ENCODE measurements at regions not wholly inside any gene's neighbourhood (a gene's known extent, or its start where the extent isn't known, plus 50 kb on each side); places are given as distances from the start of the nearest gene placed in this dataset.

DNA sequence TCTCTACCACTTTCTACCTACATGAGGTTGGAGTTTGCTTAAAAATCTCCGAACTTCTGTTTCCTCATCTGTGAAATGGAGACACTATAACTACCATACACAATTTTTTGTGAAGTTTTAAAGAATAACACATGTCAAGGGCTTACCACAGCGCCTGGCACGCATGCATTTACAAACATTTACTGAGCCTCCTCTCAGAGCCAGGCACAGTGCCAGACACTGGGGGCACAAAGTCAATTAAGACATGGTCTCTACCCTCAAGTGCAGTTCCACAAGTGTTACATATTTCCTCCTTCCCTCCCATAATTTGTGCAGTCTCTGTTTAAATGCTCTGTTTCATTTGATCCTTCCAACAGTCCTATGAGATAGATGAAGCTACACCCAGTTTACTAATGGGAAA is 356.4 kb upstream of the ESRRG start:
- no peaks in the 10 kb centered on the region for H3K36me3 ChIP-seq (ENCODE audit: control insufficient read depth in 4 of 4, insufficient read depth in 3 of 4, low read depth in 1 of 4, low read length in 3 of 4)
- H3K27ac ChIP-seq (ENCODE audit: low read depth in 1 of 2, low read length in 2 of 2): no peak overlapping the region
- H3K4me3 ChIP-seq (ENCODE audit: low read depth in 1 of 3, low read length in 3 of 3): no peak overlapping the region
- TF ChIP-seq TAF1 (conservative IDR thresholded peaks at IDR 0.05) (no peak), NR2F2 (IDR thresholded peaks at IDR 0.05) (no peak), RXRA (IDR thresholded peaks at IDR 0.05) (no peak), FOXA1 (IDR thresholded peaks at IDR 0.05) (no peak), EGR1 (IDR thresholded peaks at IDR 0.05; ENCODE audit: low read depth in 2 of 2) (no peak), SP1 (IDR thresholded peaks at IDR 0.05) (no peak)
- H3K9ac ChIP-seq (ENCODE audit: low read depth in 1 of 2, low read length in 2 of 2): no peak overlapping the region
- DNase-seq (ENCODE audit: low spot score): no peak
- 84% methylated on average over 3 of the region's 3 CpGs for WGBS
- no peaks in the 10 kb centered on the region for H3K4me1 ChIP-seq (ENCODE audit: control insufficient read depth in 4 of 4, insufficient read depth in 4 of 4, low read length in 3 of 4)
- no peaks in the 10 kb centered on the region for H3K27me3 ChIP-seq (ENCODE audit: control insufficient read depth in 4 of 4, insufficient read depth in 4 of 4, low read length in 3 of 4)
- H3K9me3 ChIP-seq (ENCODE audit: control insufficient read depth in 4 of 4, low read length in 3 of 4): no peaks in the 10 kb centered on the region

DNA sequence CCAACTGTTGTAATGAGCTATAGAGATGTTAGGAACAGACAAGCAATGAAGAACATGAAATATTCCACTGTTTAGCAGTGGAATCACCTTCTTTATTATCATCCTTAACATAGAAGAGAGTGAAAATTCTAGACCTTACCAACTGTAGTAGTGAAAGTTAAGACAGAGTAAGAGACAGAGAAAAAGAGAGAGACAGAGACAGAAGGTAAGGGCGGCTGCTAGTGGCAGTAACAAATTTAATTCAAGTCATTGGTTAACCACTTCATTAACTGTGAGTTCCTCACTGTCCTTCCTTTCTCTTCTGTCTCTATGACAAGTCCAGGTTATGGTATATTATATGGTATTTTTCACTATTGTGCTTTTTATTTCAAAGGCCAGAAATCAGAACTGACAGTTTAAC is 355.7 kb upstream of the ESRRG start:
- no peaks in the 10 kb centered on the region for H3K9me3 ChIP-seq (ENCODE audit: control insufficient read depth in 4 of 4, low read length in 3 of 4)
- TF ChIP-seq, protein P1, sequence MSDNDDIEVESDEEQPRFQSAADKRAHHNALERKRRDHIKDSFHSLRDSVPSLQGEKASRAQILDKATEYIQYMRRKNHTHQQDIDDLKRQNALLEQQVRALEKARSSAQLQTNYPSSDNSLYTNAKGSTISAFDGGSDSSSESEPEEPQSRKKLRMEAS (IDR thresholded peaks at IDR 0.05): no peak
- TF ChIP-seq, protein P2, sequence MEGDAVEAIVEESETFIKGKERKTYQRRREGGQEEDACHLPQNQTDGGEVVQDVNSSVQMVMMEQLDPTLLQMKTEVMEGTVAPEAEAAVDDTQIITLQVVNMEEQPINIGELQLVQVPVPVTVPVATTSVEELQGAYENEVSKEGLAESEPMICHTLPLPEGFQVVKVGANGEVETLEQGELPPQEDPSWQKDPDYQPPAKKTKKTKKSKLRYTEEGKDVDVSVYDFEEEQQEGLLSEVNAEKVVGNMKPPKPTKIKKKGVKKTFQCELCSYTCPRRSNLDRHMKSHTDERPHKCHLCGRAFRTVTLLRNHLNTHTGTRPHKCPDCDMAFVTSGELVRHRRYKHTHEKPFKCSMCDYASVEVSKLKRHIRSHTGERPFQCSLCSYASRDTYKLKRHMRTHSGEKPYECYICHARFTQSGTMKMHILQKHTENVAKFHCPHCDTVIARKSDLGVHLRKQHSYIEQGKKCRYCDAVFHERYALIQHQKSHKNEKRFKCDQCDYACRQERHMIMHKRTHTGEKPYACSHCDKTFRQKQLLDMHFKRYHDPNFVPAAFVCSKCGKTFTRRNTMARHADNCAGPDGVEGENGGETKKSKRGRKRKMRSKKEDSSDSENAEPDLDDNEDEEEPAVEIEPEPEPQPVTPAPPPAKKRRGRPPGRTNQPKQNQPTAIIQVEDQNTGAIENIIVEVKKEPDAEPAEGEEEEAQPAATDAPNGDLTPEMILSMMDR (IDR thresholded peaks at IDR 0.05; ENCODE audit: low read depth, low read length, missing input control): no peak
- TF ChIP-seq TAF1 (conservative IDR thresholded peaks at IDR 0.05): no peak
- TF ChIP-seq, protein P3, sequence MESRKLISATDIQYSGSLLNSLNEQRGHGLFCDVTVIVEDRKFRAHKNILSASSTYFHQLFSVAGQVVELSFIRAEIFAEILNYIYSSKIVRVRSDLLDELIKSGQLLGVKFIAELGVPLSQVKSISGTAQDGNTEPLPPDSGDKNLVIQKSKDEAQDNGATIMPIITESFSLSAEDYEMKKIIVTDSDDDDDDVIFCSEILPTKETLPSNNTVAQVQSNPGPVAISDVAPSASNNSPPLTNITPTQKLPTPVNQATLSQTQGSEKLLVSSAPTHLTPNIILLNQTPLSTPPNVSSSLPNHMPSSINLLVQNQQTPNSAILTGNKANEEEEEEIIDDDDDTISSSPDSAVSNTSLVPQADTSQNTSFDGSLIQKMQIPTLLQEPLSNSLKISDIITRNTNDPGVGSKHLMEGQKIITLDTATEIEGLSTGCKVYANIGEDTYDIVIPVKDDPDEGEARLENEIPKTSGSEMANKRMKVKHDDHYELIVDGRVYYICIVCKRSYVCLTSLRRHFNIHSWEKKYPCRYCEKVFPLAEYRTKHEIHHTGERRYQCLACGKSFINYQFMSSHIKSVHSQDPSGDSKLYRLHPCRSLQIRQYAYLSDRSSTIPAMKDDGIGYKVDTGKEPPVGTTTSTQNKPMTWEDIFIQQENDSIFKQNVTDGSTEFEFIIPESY (IDR thresholded peaks at IDR 0.05): no peak
- TF ChIP-seq FOXA2 (IDR thresholded peaks at IDR 0.05): no peak
- no peak for TF ChIP-seq SP1 (IDR thresholded peaks at IDR 0.05)
- no peak for TF ChIP-seq GABPA (IDR thresholded peaks at IDR 0.05 in 1 of 2, conservative IDR thresholded peaks at IDR 0.05 in 1 of 2)
- TF ChIP-seq, protein P4, sequence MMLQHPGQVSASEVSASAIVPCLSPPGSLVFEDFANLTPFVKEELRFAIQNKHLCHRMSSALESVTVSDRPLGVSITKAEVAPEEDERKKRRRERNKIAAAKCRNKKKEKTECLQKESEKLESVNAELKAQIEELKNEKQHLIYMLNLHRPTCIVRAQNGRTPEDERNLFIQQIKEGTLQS (IDR thresholded peaks at IDR 0.05): no peak
- no peak for TF ChIP-seq NR2F2 (IDR thresholded peaks at IDR 0.05)
- no peak for TF ChIP-seq FOXA1 (IDR thresholded peaks at IDR 0.05)
- TF ChIP-seq RXRA (IDR thresholded peaks at IDR 0.05): no peak
- no peak for TF ChIP-seq RAD21 (IDR thresholded peaks at IDR 0.05)
- no peak for TF ChIP-seq HNF4G (IDR thresholded peaks at IDR 0.05)
- TF ChIP-seq JUND (IDR thresholded peaks at IDR 0.05): no peak
- H3K27me3 ChIP-seq (ENCODE audit: control insufficient read depth in 4 of 4, insufficient read depth in 4 of 4, low read length in 3 of 4): no peaks in the 10 kb centered on the region
- H3K9ac ChIP-seq (ENCODE audit: low read depth in 1 of 2, low read length in 2 of 2): no peak overlapping the region
- no peaks in the 10 kb centered on the region for H3K4me1 ChIP-seq (ENCODE audit: control insufficient read depth in 4 of 4, insufficient read depth in 4 of 4, low read length in 3 of 4)
- H3K4me3 ChIP-seq (ENCODE audit: low read depth in 1 of 3, low read length in 3 of 3): no peak overlapping the region
- DNase-seq (ENCODE audit: low spot score): no peak
- H3K27ac ChIP-seq (ENCODE audit: low read depth in 1 of 2, low read length in 2 of 2): no peak overlapping the region
- no peaks in the 10 kb centered on the region for H3K36me3 ChIP-seq (ENCODE audit: control insufficient read depth in 4 of 4, insufficient read depth in 3 of 4, low read depth in 1 of 4, low read length in 3 of 4)
- 44% methylated on average over 1 of the region's 1 CpG for WGBS
